HFFc6 (cell line): ENCODE measurements at regions not wholly inside any gene's neighbourhood (a gene's known extent, or its start where the extent isn't known, plus 50 kb on each side); places are given as distances from the start of the nearest gene placed in this dataset.
"Not testable (repeated sequence)": the region's sequence is repeated elsewhere in the genome, so short reads cannot be mapped to it uniquely, and the experiment has no call there.

Experiments
- DNase-seq: peaks from one replicate; pipeline ENCODE4 v3.0.0-alpha.2; 2018
- H3K27ac Mint-ChIP-seq: 2 replicates; pipeline ENCODE4 v1.8.0; 2020; ENCODE audit warnings: mild to moderate bottlenecking, mixed read lengths
- H3K27me3 Mint-ChIP-seq: 2 replicates; pipeline ENCODE4 v1.8.0; 2021; ENCODE audit warnings: mild to moderate bottlenecking, moderate library complexity, mixed read lengths; ENCODE audit not compliant: insufficient read depth
- H3K36me3 Mint-ChIP-seq: 2 replicates; pipeline ENCODE4 v1.8.0; 2021; ENCODE audit warnings: low read depth, mixed read lengths
- H3K4me1 Mint-ChIP-seq: 2 replicates; pipeline ENCODE4 v1.8.0; 2020; ENCODE audit warnings: low read depth, mixed read lengths
- H3K4me3 Mint-ChIP-seq: 2 replicates; pipeline ENCODE4 v1.8.0; 2020; ENCODE audit warnings: mild to moderate bottlenecking, moderate library complexity, mixed read lengths
- H3K9me3 Mint-ChIP-seq: 2 replicates; pipeline ENCODE4 v1.8.0; 2020; ENCODE audit warnings: mild to moderate bottlenecking, mixed read lengths
- CTCF ChIP-seq: fragments of 200-600 bp; sonication (generic); IDR thresholded peaks from 2 replicates; pipeline ENCODE4 v1.5.0; 2021; ENCODE audit warnings: antibody characterized with exemption, mild to moderate bottlenecking

- TF ChIP-seq CTCF, result no peak
- Mint-ChIP-seq H3K4me3 (no peak overlapping the region), H3K9me3 (no peaks in the 10 kb centered on the region; the same call in 1 of the 2 replicates), H3K36me3 (no peaks in the 10 kb centered on the region), H3K27me3 (peaks cover 26% of the 10 kb centered on the region), H3K27ac (no peak overlapping the region), H3K4me1 (no peaks in the 10 kb centered on the region)
- no peak for DNase-seq
Measured at GRCh38 chr18:22594155-22594690, 176.5 kb upstream of the CTAGE1 start.

GRCh38 chr18:22601481-22601880, 183.8 kb upstream of the CTAGE1 start:
- peaks cover 4% of the 10 kb centered on the region; the same call in 1 of the 2 replicates for H3K36me3 Mint-ChIP-seq
- H3K4me1 Mint-ChIP-seq, result peaks cover 33% of the 10 kb centered on the region
- no peaks in the 10 kb centered on the region; the same call in 1 of the 2 replicates for H3K9me3 Mint-ChIP-seq
- no peak for TF ChIP-seq CTCF
- peak; percentile 14 for DNase-seq
- H3K27ac Mint-ChIP-seq, result peak overlapping the region; percentile 34; the same call in 1 of the 2 replicates
- peak overlapping the region; percentile 52; the same call in 1 of the 2 replicates for H3K4me3 Mint-ChIP-seq
- peaks cover 28% of the 10 kb centered on the region for H3K27me3 Mint-ChIP-seq

GRCh38 chr18:22602456-22602855, 184.7 kb upstream of the CTAGE1 start:
- peaks cover 42% of the 10 kb centered on the region for H3K4me1 Mint-ChIP-seq
- peaks cover 30% of the 10 kb centered on the region for H3K27me3 Mint-ChIP-seq
- H3K9me3 Mint-ChIP-seq, H3K27ac Mint-ChIP-seq, H3K4me3 Mint-ChIP-seq, H3K36me3 Mint-ChIP-seq: not testable (repeated sequence)
- peak; percentile 53 for DNase-seq

GRCh38 chr18:22603902-22604301, 186.2 kb upstream of the CTAGE1 start:
- Mint-ChIP-seq H3K27me3 (peaks cover 30% of the 10 kb centered on the region), H3K36me3 (peaks cover 4% of the 10 kb centered on the region; the same call in 1 of the 2 replicates), H3K4me3 (no peak overlapping the region), H3K27ac (no peak overlapping the region), H3K9me3 (no peaks in the 10 kb centered on the region; the same call in 1 of the 2 replicates), H3K4me1 (peaks cover 50% of the 10 kb centered on the region)
- TF ChIP-seq CTCF, result no peak
- DNase-seq, result no peak

GRCh38 chr18:22604390-22604985, 186.8 kb upstream of the CTAGE1 start:
- Mint-ChIP-seq H3K4me3 (no peak overlapping the region), H3K36me3 (peaks cover 4% of the 10 kb centered on the region; the same call in 1 of the 2 replicates), H3K9me3 (no peaks in the 10 kb centered on the region; the same call in 1 of the 2 replicates), H3K27me3 (peaks cover 25% of the 10 kb centered on the region), H3K4me1 (peaks cover 56% of the 10 kb centered on the region), H3K27ac (no peak overlapping the region)
- no peak for TF ChIP-seq CTCF
- DNase-seq, result no peak

GRCh38 chr18:22604986-22605421, 187.3 kb upstream of the CTAGE1 start:
- Mint-ChIP-seq H3K4me1 (peaks cover 59% of the 10 kb centered on the region), H3K36me3 (peaks cover 4% of the 10 kb centered on the region; the same call in 1 of the 2 replicates), H3K27ac (no peak overlapping the region), H3K9me3 (no peaks in the 10 kb centered on the region; the same call in 1 of the 2 replicates), H3K27me3 (peaks cover 26% of the 10 kb centered on the region), H3K4me3 (no peak overlapping the region)
- no peak for DNase-seq
- TF ChIP-seq CTCF, result no peak
